ENCODE measurements at regions not wholly inside any gene's neighbourhood (a gene's known extent, or its start where the extent isn't known, plus 50 kb on each side); places are given as distances from the start of the nearest gene placed in this dataset.

GRCh38 chr14:98444077-98444476 lies 827.9 kb downstream of the BCL11B start:
- TF ChIP-seq, protein P1, sequence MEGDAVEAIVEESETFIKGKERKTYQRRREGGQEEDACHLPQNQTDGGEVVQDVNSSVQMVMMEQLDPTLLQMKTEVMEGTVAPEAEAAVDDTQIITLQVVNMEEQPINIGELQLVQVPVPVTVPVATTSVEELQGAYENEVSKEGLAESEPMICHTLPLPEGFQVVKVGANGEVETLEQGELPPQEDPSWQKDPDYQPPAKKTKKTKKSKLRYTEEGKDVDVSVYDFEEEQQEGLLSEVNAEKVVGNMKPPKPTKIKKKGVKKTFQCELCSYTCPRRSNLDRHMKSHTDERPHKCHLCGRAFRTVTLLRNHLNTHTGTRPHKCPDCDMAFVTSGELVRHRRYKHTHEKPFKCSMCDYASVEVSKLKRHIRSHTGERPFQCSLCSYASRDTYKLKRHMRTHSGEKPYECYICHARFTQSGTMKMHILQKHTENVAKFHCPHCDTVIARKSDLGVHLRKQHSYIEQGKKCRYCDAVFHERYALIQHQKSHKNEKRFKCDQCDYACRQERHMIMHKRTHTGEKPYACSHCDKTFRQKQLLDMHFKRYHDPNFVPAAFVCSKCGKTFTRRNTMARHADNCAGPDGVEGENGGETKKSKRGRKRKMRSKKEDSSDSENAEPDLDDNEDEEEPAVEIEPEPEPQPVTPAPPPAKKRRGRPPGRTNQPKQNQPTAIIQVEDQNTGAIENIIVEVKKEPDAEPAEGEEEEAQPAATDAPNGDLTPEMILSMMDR (conservative IDR thresholded peaks at IDR 0.05) = no peak
- no peak overlapping the region for H3K27ac ChIP-seq

GRCh38 chr14:98445718-98446117 lies 826.3 kb downstream of the BCL11B start:
- TF ChIP-seq, protein P1 (conservative IDR thresholded peaks at IDR 0.05) = no peak
- H3K27ac ChIP-seq = no peak overlapping the region

GRCh38 chr14:98446508-98446907 lies 825.5 kb downstream of the BCL11B start:
- TF ChIP-seq, protein P1 (conservative IDR thresholded peaks at IDR 0.05) = no peak
- no peak overlapping the region for H3K27ac ChIP-seq

DNA sequence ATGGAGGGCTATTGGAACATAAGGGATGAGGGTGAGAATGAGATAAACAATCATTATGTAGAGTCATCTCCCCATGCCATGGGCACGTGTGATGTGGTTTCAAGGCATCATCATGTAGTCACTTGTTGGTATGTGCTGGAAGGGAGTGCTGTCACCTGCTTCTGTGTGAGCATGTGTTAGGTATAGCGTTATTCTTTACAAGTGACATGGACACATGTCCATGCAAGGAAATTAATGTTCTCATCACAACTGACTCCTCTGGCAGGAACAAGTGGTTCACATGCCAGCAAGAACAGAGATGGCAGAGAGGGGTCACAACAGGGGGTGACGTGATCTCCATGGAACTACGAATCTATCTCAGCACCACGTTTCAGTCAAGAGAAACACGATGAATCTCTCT lies 815.8 kb downstream of the BCL11B start:
- TF ChIP-seq, protein P1 (conservative IDR thresholded peaks at IDR 0.05) = no peak
- no peak overlapping the region for H3K27ac ChIP-seq

GRCh38 chr14:98458702-98459101 lies 813.3 kb downstream of the BCL11B start:
- no peak overlapping the region for H3K27ac ChIP-seq
- TF ChIP-seq, protein P1 (conservative IDR thresholded peaks at IDR 0.05) = no peak

DNA sequence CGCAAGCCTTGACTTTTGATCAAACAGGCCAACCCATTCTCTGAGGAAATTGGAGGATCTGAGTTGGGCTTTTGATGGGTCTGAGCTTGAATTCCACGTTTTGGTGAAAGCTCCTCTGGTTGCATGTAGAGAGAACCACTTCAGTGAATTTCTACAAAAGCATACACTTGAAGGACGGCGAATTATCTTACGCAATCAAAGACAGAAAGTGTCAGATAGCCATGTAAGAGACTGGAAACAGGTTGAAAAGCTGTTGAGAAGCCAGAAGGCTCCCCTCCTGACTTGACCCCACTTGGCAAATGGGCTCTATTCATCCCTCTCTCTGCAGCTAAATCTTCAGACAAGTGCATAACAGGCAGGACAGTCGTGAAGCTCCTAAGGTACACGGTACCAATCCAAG lies 809.1 kb downstream of the BCL11B start:
- TF ChIP-seq, protein P1 (conservative IDR thresholded peaks at IDR 0.05) = no peak
- no peak overlapping the region for H3K27ac ChIP-seq

DNA sequence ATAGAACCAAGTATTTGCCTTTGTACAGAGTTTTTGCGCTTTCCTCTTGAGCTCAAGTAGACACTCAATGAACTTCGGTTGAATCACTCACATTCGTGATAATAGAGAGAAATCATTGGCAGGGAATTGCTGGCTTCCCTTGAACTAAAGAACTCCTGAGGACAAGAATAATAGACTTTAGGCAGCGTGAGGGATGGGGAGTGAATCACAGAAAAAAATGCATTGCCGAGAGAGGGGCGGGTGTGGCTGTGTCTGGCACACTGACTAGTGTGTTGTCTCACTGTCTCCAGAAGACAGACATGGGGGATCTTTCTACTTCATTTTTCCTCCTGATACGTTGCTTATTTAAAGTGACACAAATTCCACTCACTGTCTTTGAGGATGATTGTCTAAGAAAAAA lies 805.2 kb downstream of the BCL11B start:
- no peak overlapping the region for H3K27ac ChIP-seq
- TF ChIP-seq, protein P1 (conservative IDR thresholded peaks at IDR 0.05) = no peak

GRCh38 chr14:98470663-98471062 lies 801.3 kb downstream of the BCL11B start:
- no peak overlapping the region for H3K27ac ChIP-seq
- TF ChIP-seq, protein P1 (conservative IDR thresholded peaks at IDR 0.05) = no peak
